ENCODE measurements at regions not wholly inside any gene's neighbourhood (a gene's known extent, or its start where the extent isn't known, plus 50 kb on each side); places are given as distances from the start of the nearest gene placed in this dataset.
"Not testable (repeated sequence)": the region's sequence is repeated elsewhere in the genome, so short reads cannot be mapped to it uniquely, and the experiment has no call there.

DNA sequence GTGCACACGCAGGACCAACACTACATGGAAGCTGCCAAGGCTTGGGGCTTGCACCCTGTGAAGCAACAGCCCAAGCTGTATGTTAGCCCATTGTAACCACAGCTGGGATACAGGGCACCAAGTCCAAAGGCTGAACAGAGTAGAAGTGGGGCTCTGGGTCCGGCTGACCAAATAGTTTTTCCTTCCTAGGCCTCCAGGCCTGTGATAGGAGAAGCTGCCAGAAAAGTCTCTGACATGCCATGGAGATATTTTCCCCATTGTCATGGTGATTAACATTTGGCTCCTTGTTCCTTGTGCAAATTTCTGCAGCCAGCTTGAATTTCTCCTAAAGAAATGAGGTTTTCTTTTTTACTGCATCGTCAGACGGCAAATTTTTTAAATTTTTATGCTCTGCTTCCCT is 941.2 kb downstream of the FAM181B start:
- H2BK12ac ChIP-seq (ENCODE audit: low read length in 2 of 2), result no peak overlapping the region
- H2BK5ac ChIP-seq (ENCODE audit: low read depth, low read length, poor library complexity, severe bottlenecking), result no peak overlapping the region
- H3K4me1 ChIP-seq (ENCODE audit: control insufficient read depth, insufficient read depth, low read depth, low read length), result no peaks in the 10 kb centered on the region
- H3K9ac ChIP-seq (ENCODE audit: low read length), result no peak overlapping the region
- H2BK120ac ChIP-seq (ENCODE audit: low read depth, low read length), result no peak overlapping the region
- H4K8ac ChIP-seq (ENCODE audit: low read length), result no peak overlapping the region
- no peak overlapping the region for H4K91ac ChIP-seq (ENCODE audit: low read length)
- 84% methylated on average over 4 of the region's 4 CpGs for WGBS
- no peak overlapping the region for H3K4me2 ChIP-seq (ENCODE audit: low read length, poor library complexity, severe bottlenecking)
- no peak overlapping the region for H3K14ac ChIP-seq (ENCODE audit: low read length in 2 of 2)
- H3K4me3 ChIP-seq (ENCODE audit: insufficient read depth in 1 of 2, low read depth in 1 of 2, low read length in 2 of 2), result no peak overlapping the region
- H3K27me3 ChIP-seq (ENCODE audit: control insufficient read depth in 1 of 2, insufficient read depth in 1 of 2, low read length in 2 of 2), result no peaks in the 10 kb centered on the region
- H2AK5ac ChIP-seq (ENCODE audit: low read length, severe bottlenecking), result no peak overlapping the region
- no peaks in the 10 kb centered on the region for H3K79me1 ChIP-seq (replicated peaks; ENCODE audit: low read length, poor library complexity, severe bottlenecking)
- H3K9me3 ChIP-seq (ENCODE audit: control insufficient read depth, low read length), result no peaks in the 10 kb centered on the region
- no peak overlapping the region for H3K4ac ChIP-seq (ENCODE audit: low read depth in 1 of 2, low read length in 2 of 2)
- no peak for DNase-seq
- no peaks in the 10 kb centered on the region for H3K36me3 ChIP-seq (ENCODE audit: control insufficient read depth in 1 of 2, insufficient read depth in 2 of 2, low read depth in 1 of 2, low read length in 2 of 2)
- H3K18ac ChIP-seq (ENCODE audit: low read depth in 1 of 2, low read length in 2 of 2), result no peak overlapping the region
- no peak overlapping the region for H2BK15ac ChIP-seq (ENCODE audit: low read depth, poor library complexity, severe bottlenecking)
- no peak overlapping the region for H3K23ac ChIP-seq (ENCODE audit: low read length in 2 of 2)
- H3K27ac ChIP-seq (ENCODE audit: low read length, poor library complexity, severe bottlenecking), result no peak overlapping the region
- no peak overlapping the region for H2AFZ ChIP-seq (ENCODE audit: low read depth, low read length)

DNA sequence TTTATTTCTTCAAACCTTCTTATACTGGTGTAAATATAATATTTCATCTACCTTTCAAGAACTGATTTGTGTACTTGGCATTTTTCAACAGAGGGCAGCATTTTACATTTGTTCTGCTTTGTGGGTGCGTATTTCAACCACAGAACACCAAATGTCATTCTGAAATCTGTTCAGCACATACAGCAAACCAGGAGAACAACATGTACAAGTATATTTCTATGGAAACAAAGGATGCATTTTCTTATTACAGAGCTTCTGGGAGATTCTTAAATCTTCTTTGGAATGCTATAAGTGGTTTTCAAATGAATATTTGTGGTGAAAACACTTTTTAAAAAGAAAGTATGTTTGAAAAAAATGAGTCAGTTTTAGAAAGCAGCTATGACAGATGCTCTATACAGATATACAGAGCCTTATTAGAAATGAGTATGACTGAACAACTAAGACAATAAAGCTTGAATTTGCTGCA is 946.0 kb downstream of the FAM181B start:
- H2BK12ac ChIP-seq (ENCODE audit: low read length in 2 of 2), result no peak overlapping the region
- no peak overlapping the region for H3K23ac ChIP-seq (ENCODE audit: low read length in 2 of 2)
- no peak overlapping the region for H4K8ac ChIP-seq (ENCODE audit: low read length)
- no peak for DNase-seq
- no peaks in the 10 kb centered on the region for H3K36me3 ChIP-seq (ENCODE audit: control insufficient read depth in 1 of 2, insufficient read depth in 2 of 2, low read depth in 1 of 2, low read length in 2 of 2)
- no peak overlapping the region for H2BK5ac ChIP-seq (ENCODE audit: low read depth, low read length, poor library complexity, severe bottlenecking)
- no peak overlapping the region for H4K91ac ChIP-seq (ENCODE audit: low read length)
- H2AFZ ChIP-seq (ENCODE audit: low read depth, low read length), result no peak overlapping the region
- H2BK120ac ChIP-seq (ENCODE audit: low read depth, low read length), result no peak overlapping the region
- H2BK15ac ChIP-seq (ENCODE audit: low read depth, poor library complexity, severe bottlenecking), result no peak overlapping the region
- H3K14ac ChIP-seq (ENCODE audit: low read length in 2 of 2), result no peak overlapping the region
- H3K4ac ChIP-seq (ENCODE audit: low read depth in 1 of 2, low read length in 2 of 2), result no peak overlapping the region
- WGBS, result 33% methylated on average over 1 of the region's 1 CpG
- H3K4me1 ChIP-seq (ENCODE audit: control insufficient read depth, insufficient read depth, low read depth, low read length), result no peaks in the 10 kb centered on the region
- no peak overlapping the region for H3K4me3 ChIP-seq (ENCODE audit: insufficient read depth in 1 of 2, low read depth in 1 of 2, low read length in 2 of 2)
- no peak overlapping the region for H3K4me2 ChIP-seq (ENCODE audit: low read length, poor library complexity, severe bottlenecking)
- no peak overlapping the region for H3K9ac ChIP-seq (ENCODE audit: low read length)
- no peaks in the 10 kb centered on the region for H3K27me3 ChIP-seq (ENCODE audit: control insufficient read depth in 1 of 2, insufficient read depth in 1 of 2, low read length in 2 of 2)
- no peak overlapping the region for H2AK5ac ChIP-seq (ENCODE audit: low read length, severe bottlenecking)
- H3K9me3 ChIP-seq (ENCODE audit: control insufficient read depth, low read length), result no peaks in the 10 kb centered on the region
- no peak overlapping the region for H3K18ac ChIP-seq (ENCODE audit: low read depth in 1 of 2, low read length in 2 of 2)
- no peaks in the 10 kb centered on the region for H3K79me1 ChIP-seq (replicated peaks; ENCODE audit: low read length, poor library complexity, severe bottlenecking)
- H3K27ac ChIP-seq (ENCODE audit: low read length, poor library complexity, severe bottlenecking), result no peak overlapping the region

DNA sequence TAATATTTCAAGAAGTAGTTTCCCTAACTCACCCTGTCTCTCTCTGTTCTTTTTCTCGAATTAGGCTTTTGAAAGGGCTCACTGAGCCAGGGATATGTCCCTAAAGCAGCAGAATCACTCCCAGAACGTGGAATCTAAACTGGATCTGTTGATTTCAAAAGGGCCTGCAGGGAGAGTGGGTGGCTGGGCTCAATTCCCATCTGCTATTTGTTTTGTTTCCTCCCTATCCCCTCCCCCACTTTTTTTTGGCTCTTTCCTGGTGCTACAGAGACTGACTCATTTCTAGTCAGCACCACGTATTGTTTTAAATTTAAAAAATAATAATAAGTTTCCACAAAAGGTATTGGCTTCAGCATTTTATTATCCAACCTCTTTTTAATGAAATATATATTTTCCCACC is 961.5 kb downstream of the FAM181B start:
- Histone ChIP-seq H3K14ac (ENCODE audit: low read length in 2 of 2) (no peak overlapping the region), H3K27ac (ENCODE audit: low read length, poor library complexity, severe bottlenecking) (no peak overlapping the region), H2BK15ac (ENCODE audit: low read depth, poor library complexity, severe bottlenecking) (no peak overlapping the region), H2BK12ac (ENCODE audit: low read length in 2 of 2) (no peak overlapping the region), H3K9ac (ENCODE audit: low read length) (peak overlapping the region; percentile 15), H3K4me2 (ENCODE audit: low read length, poor library complexity, severe bottlenecking) (no peak overlapping the region), H3K18ac (ENCODE audit: low read depth in 1 of 2, low read length in 2 of 2) (no peak overlapping the region), H3K36me3 (ENCODE audit: control insufficient read depth in 1 of 2, insufficient read depth in 2 of 2, low read depth in 1 of 2, low read length in 2 of 2) (no peaks in the 10 kb centered on the region), H3K4me1 (ENCODE audit: control insufficient read depth, insufficient read depth, low read depth, low read length) (no peaks in the 10 kb centered on the region), H3K27me3 (ENCODE audit: control insufficient read depth in 1 of 2, insufficient read depth in 1 of 2, low read length in 2 of 2) (no peaks in the 10 kb centered on the region), H2AK5ac (ENCODE audit: low read length, severe bottlenecking) (no peak overlapping the region), H2BK5ac (ENCODE audit: low read depth, low read length, poor library complexity, severe bottlenecking) (no peak overlapping the region), H4K8ac (ENCODE audit: low read length) (no peak overlapping the region), H4K91ac (ENCODE audit: low read length) (no peak overlapping the region), H2BK120ac (ENCODE audit: low read depth, low read length) (no peak overlapping the region), H3K79me1 (replicated peaks; ENCODE audit: low read length, poor library complexity, severe bottlenecking) (no peaks in the 10 kb centered on the region), H3K4me3 (ENCODE audit: insufficient read depth in 1 of 2, low read depth in 1 of 2, low read length in 2 of 2) (no peak overlapping the region), H2AFZ (ENCODE audit: low read depth, low read length) (no peak overlapping the region), H3K23ac (ENCODE audit: low read length in 2 of 2) (no peak overlapping the region), H3K4ac (ENCODE audit: low read depth in 1 of 2, low read length in 2 of 2) (no peak overlapping the region), H3K9me3 (ENCODE audit: control insufficient read depth, low read length) (no peaks in the 10 kb centered on the region)
- 29% methylated on average over 2 of the region's 3 CpGs for WGBS
- DNase-seq, result no peak

DNA sequence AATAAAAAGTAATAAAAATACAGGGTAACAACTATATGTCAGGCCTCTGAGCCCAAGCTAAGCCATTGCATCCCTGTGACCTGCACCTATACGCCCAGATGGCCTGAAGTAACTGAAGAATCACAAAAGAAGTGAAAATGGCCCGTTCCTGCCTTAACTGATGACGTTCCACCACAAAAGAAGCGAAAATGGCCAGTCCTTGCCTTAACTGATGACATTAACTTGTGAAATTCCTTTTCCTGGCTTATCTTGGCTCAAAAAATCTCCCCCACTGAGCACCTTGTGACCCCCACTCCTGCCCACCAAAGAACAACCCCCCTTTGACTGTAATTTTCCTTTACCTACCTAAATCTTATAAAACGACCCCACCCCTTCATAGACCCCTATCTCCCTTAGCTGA is 963.8 kb downstream of the FAM181B start:
- not testable (repeated sequence) for H3K14ac ChIP-seq (ENCODE audit: low read length in 2 of 2); H2AK5ac ChIP-seq (ENCODE audit: low read length, severe bottlenecking); H3K4me3 ChIP-seq (ENCODE audit: insufficient read depth in 1 of 2, low read depth in 1 of 2, low read length in 2 of 2); H2BK15ac ChIP-seq (ENCODE audit: low read depth, poor library complexity, severe bottlenecking); H3K18ac ChIP-seq (ENCODE audit: low read depth in 1 of 2, low read length in 2 of 2); H4K91ac ChIP-seq (ENCODE audit: low read length); H3K27me3 ChIP-seq (ENCODE audit: control insufficient read depth in 1 of 2, insufficient read depth in 1 of 2, low read length in 2 of 2); H3K4ac ChIP-seq (ENCODE audit: low read depth in 1 of 2, low read length in 2 of 2); H3K4me2 ChIP-seq (ENCODE audit: low read length, poor library complexity, severe bottlenecking); H3K36me3 ChIP-seq (ENCODE audit: control insufficient read depth in 1 of 2, insufficient read depth in 2 of 2, low read depth in 1 of 2, low read length in 2 of 2); DNase-seq; H3K79me1 ChIP-seq (replicated peaks; ENCODE audit: low read length, poor library complexity, severe bottlenecking); H3K9ac ChIP-seq (ENCODE audit: low read length); H2BK120ac ChIP-seq (ENCODE audit: low read depth, low read length); H3K23ac ChIP-seq (ENCODE audit: low read length in 2 of 2); H3K27ac ChIP-seq (ENCODE audit: low read length, poor library complexity, severe bottlenecking); H3K4me1 ChIP-seq (ENCODE audit: control insufficient read depth, insufficient read depth, low read depth, low read length); H2BK12ac ChIP-seq (ENCODE audit: low read length in 2 of 2); H3K9me3 ChIP-seq (ENCODE audit: control insufficient read depth, low read length); H2BK5ac ChIP-seq (ENCODE audit: low read depth, low read length, poor library complexity, severe bottlenecking); H4K8ac ChIP-seq (ENCODE audit: low read length); H2AFZ ChIP-seq (ENCODE audit: low read depth, low read length)
- WGBS, result 19% methylated on average over 5 of the region's 5 CpGs
